Fibroblast of lung (primary cell): ENCODE measurements at regions not wholly inside any gene's neighbourhood (a gene's known extent, or its start where the extent isn't known, plus 50 kb on each side); places are given as distances from the start of the nearest gene placed in this dataset.
"Not testable (repeated sequence)": the region's sequence is repeated elsewhere in the genome, so short reads cannot be mapped to it uniquely, and the experiment has no call there.

Experiments used
- DNase-seq, 2 donors: peaks; one replicate each; pipeline versions ENCODE4 v3.0.0 to v3.0.0-alpha.2; 2010; ENCODE audit warnings: low read depth in 2 of 2
- H2AFZ ChIP-seq: 2 replicates; pipeline ENCODE4 v1.5.1; 2012; ENCODE audit warnings: low read length, control low read depth, inconsistent platforms
- H3K27ac ChIP-seq: 2 replicates; pipeline ENCODE4 v1.5.1; 2011; ENCODE audit warnings: low read length, control low read depth; ENCODE audit not compliant: insufficient read depth
- H3K27me3 ChIP-seq: 2 replicates; pipeline ENCODE4 v1.5.1; 2011; ENCODE audit warnings: mild to moderate bottlenecking, low read length; ENCODE audit not compliant: control insufficient read depth, insufficient read depth
- H3K36me3 ChIP-seq: 2 replicates; pipeline ENCODE4 v1.5.1; 2011; ENCODE audit warnings: low read length; ENCODE audit not compliant: control insufficient read depth, insufficient read depth
- H3K4me1 ChIP-seq: 2 replicates; pipeline ENCODE4 v1.5.1; 2011; ENCODE audit warnings: low read length; ENCODE audit not compliant: control insufficient read depth, insufficient read depth; ENCODE audit errors: extremely low read depth
- H3K4me2 ChIP-seq: 2 replicates; pipeline ENCODE4 v1.5.1; 2011; ENCODE audit warnings: low read length, control low read depth; ENCODE audit not compliant: insufficient read depth; ENCODE audit errors: extremely low read depth
- H3K4me3 ChIP-seq, 4 experiments: fragments of 200-600 bp in 1 of 4; sonication (generic) in 1 of 4; replicated peaks in 1 of 4; 2 replicates each; pipeline ENCODE4 v1.5.1; 2011 to 2016; ENCODE audit warnings: low read length in 4 of 4, low read depth in 3 of 4, mild to moderate bottlenecking in 3 of 4, control low read depth in 2 of 4, inconsistent platforms in 1 of 4, mixed read lengths in 1 of 4; ENCODE audit not compliant: insufficient read depth in 1 of 4; ENCODE audit errors: control extremely low read depth in 1 of 4
- H3K79me2 ChIP-seq: 2 replicates; pipeline ENCODE4 v1.5.1; 2012; ENCODE audit warnings: mild to moderate bottlenecking, low read length, inconsistent platforms; ENCODE audit not compliant: control insufficient read depth, insufficient read depth
- H3K9ac ChIP-seq: 2 replicates; pipeline ENCODE4 v1.5.1; 2011; ENCODE audit warnings: mild to moderate bottlenecking, low read length, control low read depth; ENCODE audit not compliant: insufficient read depth
- H3K9me3 ChIP-seq: 2 replicates; pipeline ENCODE4 v1.5.1; 2012; ENCODE audit warnings: low read depth, low read length; ENCODE audit not compliant: control insufficient read depth, insufficient read depth
- H4K20me1 ChIP-seq: 2 replicates; pipeline ENCODE4 v1.5.1; 2011; ENCODE audit warnings: low read length; ENCODE audit not compliant: control insufficient read depth, insufficient read depth; ENCODE audit errors: extremely low read depth
- CTCF ChIP-seq, 2 donors: IDR thresholded peaks in 1 of 2; conservative IDR thresholded peaks in 1 of 2; 1 replicate in 1 of 2; 2 replicates in 1 of 2; pipeline ENCODE4 v1.5.1; 2011 to 2012; ENCODE audit warnings: low read length in 2 of 2, control low read depth in 1 of 2, inconsistent platforms in 1 of 2, low read depth in 1 of 2, mild to moderate bottlenecking in 1 of 2
- EZH2 ChIP-seq: IDR thresholded peaks from 2 replicates; pipeline ENCODE4 v1.5.1; 2012; ENCODE audit warnings: low read length, control low read depth, mild to moderate bottlenecking; ENCODE audit errors: missing control alignments

DNA sequence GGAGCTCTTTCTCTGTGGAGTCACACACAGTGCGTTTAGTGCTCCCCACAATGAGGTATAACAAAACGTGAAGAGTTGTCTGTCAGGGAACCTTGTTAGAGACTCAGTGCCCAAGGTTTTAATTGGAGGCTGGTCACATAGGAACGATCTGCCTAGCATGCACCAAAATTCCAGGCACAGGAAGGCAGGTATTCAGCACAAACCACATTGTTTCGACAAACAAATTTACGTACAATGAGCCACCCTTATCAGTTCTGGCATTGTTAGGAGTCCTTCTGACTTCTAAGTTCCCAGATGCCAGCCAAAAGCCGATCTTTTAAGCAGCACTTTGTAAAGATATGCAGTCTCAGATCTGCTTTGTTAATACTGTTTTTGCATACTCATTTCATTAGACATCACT lies 414.2 kb upstream of the MTPN start:
- no peaks in the 10 kb centered on the region for H3K27me3 ChIP-seq
- TF ChIP-seq CTCF (conservative IDR thresholded peaks at IDR 0.05 in 1 of 2, IDR thresholded peaks at IDR 0.05 in 1 of 2; ENCODE audit: low read depth in 1 of 2, low read length in 2 of 2), result no peak
- no peak for TF ChIP-seq EZH2
- no peak overlapping the region for H3K27ac ChIP-seq
- H3K4me3 ChIP-seq, result no peak overlapping the region
- H4K20me1 ChIP-seq, result no peaks in the 10 kb centered on the region
- no peaks in the 10 kb centered on the region for H3K9me3 ChIP-seq
- H3K4me1 ChIP-seq, result no peaks in the 10 kb centered on the region
- no peaks in the 10 kb centered on the region for H3K79me2 ChIP-seq
- no peak overlapping the region for H2AFZ ChIP-seq
- H3K4me2 ChIP-seq, result no peak overlapping the region
- H3K9ac ChIP-seq, result no peak overlapping the region
- H3K36me3 ChIP-seq, result no peaks in the 10 kb centered on the region
- no peak for DNase-seq

DNA sequence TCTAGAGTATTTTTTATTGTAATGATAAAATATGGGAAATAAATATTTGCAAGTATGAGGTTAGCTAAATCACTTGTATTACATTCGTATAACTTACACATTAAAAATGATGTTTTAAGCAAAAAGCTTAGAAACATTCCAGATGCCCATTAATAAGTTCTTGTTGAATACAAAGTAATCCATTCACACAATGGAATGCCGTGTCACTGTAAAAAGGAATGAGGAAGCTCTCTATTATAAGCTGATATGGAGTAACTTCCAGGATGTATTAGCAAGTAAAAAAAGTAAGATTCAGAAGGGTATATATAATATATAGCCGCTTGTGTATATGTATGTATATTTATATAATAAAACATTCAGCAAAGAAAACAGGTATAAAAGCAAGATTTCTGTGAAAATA lies 412.8 kb upstream of the MTPN start:
- Histone ChIP-seq H3K4me3 (no peak overlapping the region), H3K36me3 (no peaks in the 10 kb centered on the region), H4K20me1 (no peaks in the 10 kb centered on the region), H3K9ac (no peak overlapping the region), H3K4me2 (no peak overlapping the region), H3K4me1 (no peaks in the 10 kb centered on the region), H2AFZ (no peak overlapping the region), H3K27me3 (no peaks in the 10 kb centered on the region), H3K27ac (no peak overlapping the region), H3K79me2 (no peaks in the 10 kb centered on the region), H3K9me3 (no peaks in the 10 kb centered on the region)
- DNase-seq, result no peak
- TF ChIP-seq EZH2 (no peak), CTCF (conservative IDR thresholded peaks at IDR 0.05 in 1 of 2, IDR thresholded peaks at IDR 0.05 in 1 of 2; ENCODE audit: low read depth in 1 of 2, low read length in 2 of 2) (no peak)

DNA sequence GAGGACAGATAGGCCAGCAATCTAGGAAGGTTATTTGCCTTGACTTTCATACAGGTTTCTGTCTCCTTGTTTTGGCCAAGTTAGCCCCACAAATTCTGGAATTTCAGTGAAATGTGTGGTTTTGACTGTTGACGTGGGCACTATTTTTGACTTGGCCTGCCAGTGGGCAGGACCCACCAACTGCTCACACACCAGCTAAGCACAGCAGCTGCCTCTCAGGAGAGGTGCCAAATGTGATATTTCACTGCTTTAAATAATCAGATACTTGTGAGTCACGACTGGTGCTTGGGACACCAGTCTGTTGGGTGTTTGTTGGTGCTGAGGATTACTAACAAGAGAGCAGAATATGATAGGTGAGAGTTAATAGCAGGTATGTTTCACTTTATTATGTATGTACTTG lies 409.7 kb upstream of the MTPN start:
- Histone ChIP-seq H3K79me2 (no peaks in the 10 kb centered on the region), H3K4me2 (no peak overlapping the region), H3K4me1 (no peaks in the 10 kb centered on the region), H3K36me3 (no peaks in the 10 kb centered on the region), H4K20me1 (no peaks in the 10 kb centered on the region), H3K9ac (no peak overlapping the region), H3K27me3 (no peaks in the 10 kb centered on the region), H3K9me3 (no peaks in the 10 kb centered on the region), H3K4me3 (no peak overlapping the region), H2AFZ (no peak overlapping the region), H3K27ac (no peak overlapping the region)
- TF ChIP-seq CTCF (conservative IDR thresholded peaks at IDR 0.05 in 1 of 2, IDR thresholded peaks at IDR 0.05 in 1 of 2; ENCODE audit: low read depth in 1 of 2, low read length in 2 of 2) (no peak), EZH2 (no peak)
- DNase-seq, result peak; percentile 0 to 6

DNA sequence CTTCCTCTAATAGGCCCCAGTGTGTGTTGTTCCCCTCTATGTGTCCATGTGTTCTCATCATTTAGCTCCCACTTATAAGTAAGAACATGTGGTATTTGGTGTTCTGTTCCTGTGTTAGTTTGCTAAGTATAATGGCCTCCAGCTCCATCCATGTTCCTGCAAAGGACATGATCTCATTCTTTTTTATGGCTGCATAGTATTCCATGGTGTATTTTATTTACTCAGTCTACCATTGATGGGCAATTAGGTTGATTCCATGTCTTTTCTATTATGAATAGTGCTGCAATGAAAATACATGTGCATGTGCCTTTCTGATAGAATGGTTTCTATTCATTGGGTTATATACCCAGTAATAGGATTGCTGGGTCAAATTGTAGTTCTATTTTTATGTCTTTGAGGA lies 394.2 kb upstream of the MTPN start:
- not testable (repeated sequence) for DNase-seq, H3K4me3 ChIP-seq, H3K36me3 ChIP-seq, H3K9me3 ChIP-seq, H3K27me3 ChIP-seq, H3K79me2 ChIP-seq, H3K4me1 ChIP-seq, H3K9ac ChIP-seq, H4K20me1 ChIP-seq, H3K27ac ChIP-seq, H3K4me2 ChIP-seq, H2AFZ ChIP-seq
